Stimulated activated CD4-positive, alpha-beta T cell treated with anti-CD3 and anti-CD28 coated beads, Interleukin-4, amount 100 ng/mL, for 1 hour (primary cell): ENCODE measurements at regions not wholly inside any gene's neighbourhood (a gene's known extent, or its start where the extent isn't known, plus 50 kb on each side); places are given as distances from the start of the nearest gene placed in this dataset.

Source experiments
- DNase-seq: peaks from one replicate; pipeline ENCODE4 v3.0.0-alpha.2; 2020

- DNase-seq, result no peak
Observed at GRCh38 chr16:51952500-51952899, 594.4 kb downstream of the TOX3 start.

GRCh38 chr16:51951668-51952298 is 595.2 kb downstream of the TOX3 start:
- no peak for DNase-seq

- DNase-seq, result no peak
Observed at GRCh38 chr16:51950118-51950780, 596.7 kb downstream of the TOX3 start.

GRCh38 chr16:51949282-51949681 is 597.7 kb downstream of the TOX3 start:
- no peak for DNase-seq

GRCh38 chr16:51941412-51941811 is 605.5 kb downstream of the TOX3 start:
- no peak for DNase-seq

GRCh38 chr16:51940183-51940582 is 606.8 kb downstream of the TOX3 start:
- DNase-seq, result no peak

GRCh38 chr16:51939378-51939871 is 607.5 kb downstream of the TOX3 start:
- DNase-seq, result no peak

GRCh38 chr16:51938861-51939260 is 608.1 kb downstream of the TOX3 start:
- DNase-seq, result no peak

GRCh38 chr16:51937771-51938170 is 609.2 kb downstream of the TOX3 start:
- DNase-seq, result no peak

GRCh38 chr16:51936846-51937245 is 610.1 kb downstream of the TOX3 start:
- no peak for DNase-seq

- no peak for DNase-seq
Observed at GRCh38 chr16:51932317-51932716, 614.6 kb downstream of the TOX3 start.

- no peak for DNase-seq
Observed at GRCh38 chr16:51931653-51932052, 615.3 kb downstream of the TOX3 start.

GRCh38 chr16:51924744-51925143 is 622.2 kb downstream of the TOX3 start:
- DNase-seq, result no peak

GRCh38 chr16:51922476-51922875 is 624.5 kb downstream of the TOX3 start:
- DNase-seq, result no peak

GRCh38 chr16:51919736-51920135 is 627.2 kb downstream of the TOX3 start:
- DNase-seq, result no peak

GRCh38 chr16:51916814-51917213 is 630.1 kb downstream of the TOX3 start:
- DNase-seq, result no peak

- DNase-seq, result no peak
Observed at GRCh38 chr16:51916231-51916630, 630.7 kb downstream of the TOX3 start.

GRCh38 chr16:51907680-51908079 is 639.3 kb downstream of the TOX3 start:
- DNase-seq, result no peak

- DNase-seq, result no peak
Observed at GRCh38 chr16:51900221-51900780, 646.6 kb downstream of the TOX3 start.

- DNase-seq, result no peak
Observed at GRCh38 chr16:51898872-51899271, 648.1 kb downstream of the TOX3 start.

GRCh38 chr16:51896013-51896412 is 650.9 kb downstream of the TOX3 start:
- no peak for DNase-seq

- no peak for DNase-seq
Observed at GRCh38 chr16:51892293-51893007, 654.5 kb downstream of the TOX3 start.

- DNase-seq, result no peak
Observed at GRCh38 chr16:51888534-51888933, 658.4 kb downstream of the TOX3 start.

GRCh38 chr16:51888016-51888415 is 658.9 kb downstream of the TOX3 start:
- DNase-seq, result no peak
